ENCODE measurements at regions not wholly inside any gene's neighbourhood (a gene's known extent, or its start where the extent isn't known, plus 50 kb on each side); places are given as distances from the start of the nearest gene placed in this dataset.

GRCh38 chr4:134276476-134276875 lies 74.9 kb upstream of the PABPC4L start:
- TF ChIP-seq TAF1 (IDR thresholded peaks at IDR 0.05; ENCODE audit: low read depth) (no peak), EP300 (IDR thresholded peaks at IDR 0.05; ENCODE audit: borderline replicate concordance) (no peak), YY1 (IDR thresholded peaks at IDR 0.05; ENCODE audit: low read depth) (no peak), EGR1 (IDR thresholded peaks at IDR 0.05) (no peak), MAX (IDR thresholded peaks at IDR 0.05) (no peak), RAD21 (IDR thresholded peaks at IDR 0.05; ENCODE audit: low read depth) (no peak), CEBPB (IDR thresholded peaks at IDR 0.05) (no peak), FOXM1 (IDR thresholded peaks at IDR 0.05; ENCODE audit: borderline replicate concordance, low read depth) (no peak), CREB1 (IDR thresholded peaks at IDR 0.05; ENCODE audit: low read depth) (no peak), REST (IDR thresholded peaks at IDR 0.05; ENCODE audit: low read depth) (no peak)
